HG02852 (cell line): ENCODE measurements at regions not wholly inside any gene's neighbourhood (a gene's known extent, or its start where the extent isn't known, plus 50 kb on each side); places are given as distances from the start of the nearest gene placed in this dataset.

Source experiments
- ATAC-seq: cut with Tn5 transposase; IDR thresholded peaks from one replicate; pipeline ENCODE4 v1.9.1; 2021; ENCODE audit warnings: mild to moderate bottlenecking, moderate library complexity; ENCODE audit not compliant: unreplicated experiment

- no peak for ATAC-seq
Observed at GRCh38 chr3:107100137-107100536, 277.1 kb upstream of the CCDC54 start.

GRCh38 chr3:107100573-107100972 is 276.7 kb upstream of the CCDC54 start:
- no peak for ATAC-seq

- ATAC-seq: no peak
Observed at GRCh38 chr3:107103786-107104185, 273.5 kb upstream of the CCDC54 start.

GRCh38 chr3:107106316-107106715 is 270.9 kb upstream of the CCDC54 start:
- no peak for ATAC-seq

GRCh38 chr3:107106907-107107306 is 270.3 kb upstream of the CCDC54 start:
- no peak for ATAC-seq

- ATAC-seq: no peak
Observed at GRCh38 chr3:107110596-107111305, 266.5 kb upstream of the CCDC54 start.

GRCh38 chr3:107111872-107112271 is 265.4 kb upstream of the CCDC54 start:
- no peak for ATAC-seq

- ATAC-seq: no peak
Observed at GRCh38 chr3:107112356-107112755, 264.9 kb upstream of the CCDC54 start.

- ATAC-seq: no peak
Observed at GRCh38 chr3:107116251-107116650, 261.0 kb upstream of the CCDC54 start.

GRCh38 chr3:107117156-107117555 is 260.1 kb upstream of the CCDC54 start:
- ATAC-seq: no peak

GRCh38 chr3:107117922-107118536 is 259.2 kb upstream of the CCDC54 start:
- ATAC-seq: no peak

GRCh38 chr3:107124885-107125284 is 252.4 kb upstream of the CCDC54 start:
- ATAC-seq: no peak

- ATAC-seq: no peak
Observed at GRCh38 chr3:107128946-107129345, 248.3 kb upstream of the CCDC54 start.

GRCh38 chr3:107130089-107130700 is 247.0 kb upstream of the CCDC54 start:
- ATAC-seq: no peak

- ATAC-seq: no peak
Observed at GRCh38 chr3:107132674-107133073, 244.6 kb upstream of the CCDC54 start.

GRCh38 chr3:107133891-107134290 is 243.3 kb upstream of the CCDC54 start:
- no peak for ATAC-seq

- ATAC-seq: no peak
Observed at GRCh38 chr3:107142171-107142570, 235.1 kb upstream of the CCDC54 start.

GRCh38 chr3:107142786-107143575 is 234.3 kb upstream of the CCDC54 start:
- ATAC-seq: no peak

GRCh38 chr3:107150675-107151074 is 226.6 kb upstream of the CCDC54 start:
- ATAC-seq: no peak

- ATAC-seq: no peak
Observed at GRCh38 chr3:107153981-107154380, 223.3 kb upstream of the CCDC54 start.

GRCh38 chr3:107172411-107172810 is 204.8 kb upstream of the CCDC54 start:
- no peak for ATAC-seq
